ENCODE measurements at regions not wholly inside any gene's neighbourhood (a gene's known extent, or its start where the extent isn't known, plus 50 kb on each side); places are given as distances from the start of the nearest gene placed in this dataset.

DNA sequence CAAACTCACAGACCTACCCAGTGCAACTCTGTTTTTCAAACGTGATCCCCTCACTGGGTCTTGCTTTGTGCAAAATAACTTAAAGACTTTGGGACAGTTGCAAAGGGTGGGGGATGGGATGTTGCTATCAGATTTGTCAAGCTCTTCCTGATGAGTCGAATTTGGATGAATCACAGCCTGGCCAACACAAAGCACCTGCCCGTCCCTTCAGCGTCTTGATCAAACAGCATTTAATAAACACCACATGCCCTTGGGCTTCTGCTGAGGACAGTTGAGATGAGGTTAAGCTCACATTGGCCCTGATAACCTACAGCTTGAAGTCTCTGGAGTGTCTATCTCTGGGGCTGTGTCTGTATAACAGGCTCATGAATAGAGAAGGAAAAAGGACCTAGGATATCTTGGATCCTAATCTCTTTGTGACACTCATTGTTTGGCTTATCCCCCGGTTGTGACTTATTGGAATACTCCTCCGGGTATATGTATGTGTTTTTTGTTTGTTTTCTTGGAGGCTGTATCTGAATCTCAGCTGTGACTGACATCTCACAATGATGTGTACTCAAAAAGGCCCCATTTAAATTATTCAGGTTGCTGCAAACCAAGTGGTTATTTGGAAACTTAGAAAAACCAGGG, 132.6 kb upstream of the NAMPT start:
- Histone ChIP-seq H3K27me3 (ENCODE audit: control insufficient read depth, insufficient read depth, low read length) (no peaks in the 10 kb centered on the region), H3K36me3 (replicated peaks; ENCODE audit: control insufficient read depth, insufficient read depth, low read length) (no peaks in the 10 kb centered on the region), H3K4me3 (ENCODE audit: insufficient read depth, low read depth, low read length) (no peak overlapping the region)
- no peak for DNase-seq

DNA sequence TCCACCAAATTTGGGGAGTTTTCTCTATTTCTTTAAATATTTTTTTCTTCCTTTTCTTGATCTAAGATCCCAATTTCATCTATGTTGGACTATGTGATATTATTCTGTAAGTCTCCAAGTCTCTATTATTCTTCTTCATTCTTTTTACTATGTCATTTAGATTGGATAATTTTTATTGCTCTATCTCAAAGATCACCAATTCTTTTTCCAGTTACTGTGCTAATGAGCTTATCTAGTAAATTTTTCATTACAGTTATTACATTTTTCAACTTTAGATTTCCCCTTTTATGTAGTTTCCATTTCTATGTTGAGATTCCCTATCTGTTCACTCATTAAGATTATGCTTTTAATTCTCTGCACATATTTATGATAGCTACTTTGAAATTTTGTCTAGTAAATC, 131.6 kb upstream of the NAMPT start:
- no peaks in the 10 kb centered on the region for H3K27me3 ChIP-seq (ENCODE audit: control insufficient read depth, insufficient read depth, low read length)
- H3K4me3 ChIP-seq (ENCODE audit: insufficient read depth, low read depth, low read length), result no peak overlapping the region
- H3K36me3 ChIP-seq (replicated peaks; ENCODE audit: control insufficient read depth, insufficient read depth, low read length), result no peaks in the 10 kb centered on the region
- DNase-seq, result no peak

DNA sequence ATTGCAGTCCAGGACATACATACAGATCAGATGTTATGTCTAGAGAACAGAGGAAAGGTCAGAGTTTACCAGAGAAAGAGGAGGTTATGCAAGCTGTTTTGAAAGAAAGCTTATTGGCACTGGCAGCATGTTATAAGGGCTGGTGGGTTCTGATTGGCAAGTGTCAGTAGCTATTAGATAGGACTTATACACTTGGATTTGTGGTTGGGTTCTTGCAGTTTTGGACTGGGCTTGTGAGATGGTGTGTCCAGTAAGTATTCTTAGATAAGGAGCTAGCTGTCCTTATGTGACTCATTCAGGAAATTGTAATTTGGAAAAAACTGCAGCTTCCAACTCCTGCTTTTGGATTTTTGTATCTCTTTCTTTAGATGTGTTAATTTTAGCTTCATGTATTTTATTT, 130.7 kb upstream of the NAMPT start:
- Histone ChIP-seq H3K27me3 (ENCODE audit: control insufficient read depth, insufficient read depth, low read length) (no peaks in the 10 kb centered on the region), H3K36me3 (replicated peaks; ENCODE audit: control insufficient read depth, insufficient read depth, low read length) (no peaks in the 10 kb centered on the region), H3K4me3 (ENCODE audit: insufficient read depth, low read depth, low read length) (no peak overlapping the region)
- no peak for DNase-seq

DNA sequence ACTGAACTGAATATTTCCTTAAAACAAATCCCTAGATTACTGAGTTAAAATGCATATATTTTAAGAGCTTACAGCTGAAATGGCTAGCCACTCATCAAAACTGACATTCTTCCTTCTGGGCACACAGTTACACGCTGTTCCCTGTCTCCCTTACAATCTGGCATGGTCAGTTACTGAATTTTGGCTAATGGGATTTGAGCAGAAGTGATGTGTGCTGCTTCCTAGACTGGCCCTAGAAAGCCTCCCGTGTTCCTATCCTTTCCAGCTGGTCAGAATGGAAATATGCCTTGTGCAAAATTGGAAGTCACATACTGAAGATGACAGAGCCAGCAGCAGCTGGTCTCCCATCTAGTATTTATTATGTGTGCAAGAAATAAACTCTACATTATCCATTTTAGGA, 128.7 kb upstream of the NAMPT start:
- H3K4me3 ChIP-seq (ENCODE audit: insufficient read depth, low read depth, low read length), result no peak overlapping the region
- H3K36me3 ChIP-seq (replicated peaks; ENCODE audit: control insufficient read depth, insufficient read depth, low read length), result no peaks in the 10 kb centered on the region
- H3K27me3 ChIP-seq (ENCODE audit: control insufficient read depth, insufficient read depth, low read length), result no peaks in the 10 kb centered on the region
- DNase-seq, result no peak

GRCh38 chr7:106405697-106406141, 120.9 kb upstream of the NAMPT start:
- DNase-seq, result no peak
- Histone ChIP-seq H3K27me3 (ENCODE audit: control insufficient read depth, insufficient read depth, low read length) (no peaks in the 10 kb centered on the region), H3K4me3 (ENCODE audit: insufficient read depth, low read depth, low read length) (no peak overlapping the region), H3K36me3 (replicated peaks; ENCODE audit: control insufficient read depth, insufficient read depth, low read length) (no peaks in the 10 kb centered on the region)

GRCh38 chr7:106402898-106403297, 118.1 kb upstream of the NAMPT start:
- no peak for DNase-seq
- Histone ChIP-seq H3K27me3 (ENCODE audit: control insufficient read depth, insufficient read depth, low read length) (no peaks in the 10 kb centered on the region; the same call in 1 of the 2 replicates), H3K4me3 (ENCODE audit: insufficient read depth, low read depth, low read length) (no peak overlapping the region), H3K36me3 (replicated peaks; ENCODE audit: control insufficient read depth, insufficient read depth, low read length) (no peaks in the 10 kb centered on the region)

DNA sequence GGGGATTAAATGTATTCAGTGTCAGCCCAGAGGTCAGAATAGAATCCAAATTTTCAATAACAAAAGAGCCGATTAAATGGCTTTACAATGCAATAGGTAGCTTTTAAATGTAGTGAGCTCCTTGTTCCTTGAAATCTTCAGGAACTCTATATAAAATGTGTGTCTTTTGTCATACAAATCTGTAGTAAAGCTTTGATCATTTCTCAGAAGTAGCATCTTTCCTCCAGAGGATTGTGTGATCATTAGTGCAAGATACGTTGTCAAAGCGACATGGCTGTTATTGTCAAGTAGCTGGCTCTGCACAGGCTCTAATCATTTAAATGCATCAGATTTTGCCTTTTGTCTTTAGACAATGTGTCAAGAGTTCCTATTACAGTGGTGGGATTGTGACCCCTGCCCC, 116.1 kb upstream of the NAMPT start:
- no peaks in the 10 kb centered on the region; the same call in 1 of the 2 replicates for H3K27me3 ChIP-seq (ENCODE audit: control insufficient read depth, insufficient read depth, low read length)
- H3K4me3 ChIP-seq (ENCODE audit: insufficient read depth, low read depth, low read length), result no peak overlapping the region
- no peaks in the 10 kb centered on the region for H3K36me3 ChIP-seq (replicated peaks; ENCODE audit: control insufficient read depth, insufficient read depth, low read length)
- DNase-seq, result no peak

DNA sequence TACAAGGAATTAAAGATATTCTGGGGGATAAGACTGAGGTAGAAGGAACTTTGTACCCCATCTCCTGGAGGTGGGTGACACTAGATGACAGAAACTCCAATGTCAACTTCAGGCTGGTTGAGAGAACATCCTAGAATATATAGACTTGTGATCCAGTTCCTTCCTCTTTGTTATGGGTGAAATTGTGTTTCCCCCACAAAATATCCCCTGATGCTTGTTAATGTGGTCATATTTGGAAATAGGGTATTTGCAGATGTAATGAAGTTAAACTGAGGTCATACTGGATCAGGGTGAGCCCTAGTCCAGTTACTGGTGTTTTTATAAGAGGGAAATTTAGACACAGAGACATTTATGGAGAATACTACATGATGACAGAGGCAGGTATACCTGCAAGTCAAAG, 114.0 kb upstream of the NAMPT start:
- DNase-seq, result no peak
- no peaks in the 10 kb centered on the region; the same call in 1 of the 2 replicates for H3K27me3 ChIP-seq (ENCODE audit: control insufficient read depth, insufficient read depth, low read length)
- no peak overlapping the region for H3K4me3 ChIP-seq (ENCODE audit: insufficient read depth, low read depth, low read length)
- no peaks in the 10 kb centered on the region for H3K36me3 ChIP-seq (replicated peaks; ENCODE audit: control insufficient read depth, insufficient read depth, low read length)

DNA sequence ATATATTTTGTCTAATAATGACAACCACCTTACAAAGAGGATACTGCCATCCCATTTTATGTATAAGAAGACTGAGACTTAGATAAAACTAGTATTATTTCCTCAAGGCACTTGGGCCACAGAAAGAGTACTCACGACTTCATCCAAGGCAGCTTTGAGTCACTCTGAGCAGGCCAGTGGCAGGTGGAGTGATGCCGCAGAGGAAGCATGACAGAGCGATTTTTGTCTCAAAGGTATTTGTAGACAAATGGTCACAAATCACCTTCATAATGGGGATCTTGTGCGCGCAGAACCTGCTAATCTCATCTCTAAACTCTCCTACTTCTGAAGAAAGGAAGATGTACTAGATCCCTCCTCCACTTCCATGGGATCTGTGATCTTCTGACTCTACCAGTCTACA, 113.2 kb upstream of the NAMPT start:
- H3K36me3 ChIP-seq (replicated peaks; ENCODE audit: control insufficient read depth, insufficient read depth, low read length), result no peaks in the 10 kb centered on the region
- DNase-seq, result no peak

GRCh38 chr7:106394526-106394925, 109.7 kb upstream of the NAMPT start:
- Histone ChIP-seq H3K4me3 (ENCODE audit: insufficient read depth, low read depth, low read length) (no peak overlapping the region), H3K36me3 (replicated peaks; ENCODE audit: control insufficient read depth, insufficient read depth, low read length) (no peaks in the 10 kb centered on the region), H3K27me3 (ENCODE audit: control insufficient read depth, insufficient read depth, low read length) (no peaks in the 10 kb centered on the region)
- DNase-seq, result no peak

More for the DNA sequence above, 113.2 kb upstream of the NAMPT start:
- H3K27me3 ChIP-seq (ENCODE audit: control insufficient read depth, insufficient read depth, low read length), result no peaks in the 10 kb centered on the region; the same call in 1 of the 2 replicates
- H3K4me3 ChIP-seq (ENCODE audit: insufficient read depth, low read depth, low read length), result no peak overlapping the region

GRCh38 chr7:106393564-106394251, 108.9 kb upstream of the NAMPT start:
- H3K4me3 ChIP-seq (ENCODE audit: insufficient read depth, low read depth, low read length), result no peak overlapping the region
- H3K36me3 ChIP-seq (replicated peaks; ENCODE audit: control insufficient read depth, insufficient read depth, low read length), result no peaks in the 10 kb centered on the region
- no peaks in the 10 kb centered on the region for H3K27me3 ChIP-seq (ENCODE audit: control insufficient read depth, insufficient read depth, low read length)
- DNase-seq, result no peak

DNA sequence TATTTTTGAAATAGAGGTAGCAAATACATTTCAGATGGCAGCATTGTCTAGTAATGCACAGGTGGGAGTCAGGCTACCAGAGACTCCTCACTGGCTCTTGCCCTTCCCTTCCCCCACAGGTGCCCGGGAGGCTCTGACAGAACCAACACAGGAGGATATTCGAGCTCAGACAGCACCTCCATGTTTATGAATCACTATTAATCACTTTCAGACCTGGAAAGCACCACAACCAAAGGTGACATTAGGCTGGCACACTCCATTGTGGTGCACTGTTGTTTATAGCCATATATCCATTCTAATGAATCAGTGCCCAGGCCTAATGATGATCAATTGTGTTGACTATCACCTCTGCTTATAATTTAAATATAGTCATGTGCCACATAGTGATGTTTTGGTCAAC, 107.8 kb upstream of the NAMPT start:
- Histone ChIP-seq H3K4me3 (ENCODE audit: insufficient read depth, low read depth, low read length) (no peak overlapping the region), H3K36me3 (replicated peaks; ENCODE audit: control insufficient read depth, insufficient read depth, low read length) (no peaks in the 10 kb centered on the region), H3K27me3 (ENCODE audit: control insufficient read depth, insufficient read depth, low read length) (no peaks in the 10 kb centered on the region)
- DNase-seq, result no peak

GRCh38 chr7:106392144-106392543, 107.4 kb upstream of the NAMPT start:
- H3K4me3 ChIP-seq (ENCODE audit: insufficient read depth, low read depth, low read length), result no peak overlapping the region
- H3K27me3 ChIP-seq (ENCODE audit: control insufficient read depth, insufficient read depth, low read length), result no peaks in the 10 kb centered on the region
- H3K36me3 ChIP-seq (replicated peaks; ENCODE audit: control insufficient read depth, insufficient read depth, low read length), result no peaks in the 10 kb centered on the region
- no peak for DNase-seq

DNA sequence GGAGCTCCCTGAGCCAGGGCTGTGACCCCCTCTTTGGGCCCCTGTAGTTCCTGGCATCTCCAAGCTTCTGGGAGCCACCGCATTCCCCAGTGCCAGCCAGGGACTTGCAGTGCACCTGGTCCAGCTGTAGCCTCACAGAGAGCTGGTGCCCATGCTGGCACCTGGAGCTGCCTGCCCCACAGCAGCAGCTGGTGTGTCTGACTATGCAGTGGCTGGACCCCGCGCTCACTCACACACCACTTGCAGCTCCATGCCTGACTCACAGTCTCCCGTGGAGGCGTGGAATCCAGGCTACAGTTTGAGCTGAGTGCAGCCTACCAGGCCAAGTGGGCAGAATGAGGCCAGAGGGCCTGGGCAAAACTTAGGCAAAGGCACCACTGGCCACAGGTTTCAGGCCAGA, 102.2 kb upstream of the NAMPT start:
- no peak for DNase-seq
- Histone ChIP-seq H3K27me3 (ENCODE audit: control insufficient read depth, insufficient read depth, low read length) (no peaks in the 10 kb centered on the region; the same call in 1 of the 2 replicates), H3K4me3 (ENCODE audit: insufficient read depth, low read depth, low read length) (no peak overlapping the region), H3K36me3 (replicated peaks; ENCODE audit: control insufficient read depth, insufficient read depth, low read length) (no peaks in the 10 kb centered on the region)

GRCh38 chr7:106384373-106384772, 99.6 kb upstream of the NAMPT start:
- Histone ChIP-seq H3K4me3 (ENCODE audit: insufficient read depth, low read depth, low read length) (no peak overlapping the region), H3K36me3 (replicated peaks; ENCODE audit: control insufficient read depth, insufficient read depth, low read length) (no peaks in the 10 kb centered on the region), H3K27me3 (ENCODE audit: control insufficient read depth, insufficient read depth, low read length) (no peaks in the 10 kb centered on the region; the same call in 1 of the 2 replicates)
- DNase-seq, result no peak
